Loucy (cell line): ENCODE measurements at regions not wholly inside any gene's neighbourhood (a gene's known extent, or its start where the extent isn't known, plus 50 kb on each side); places are given as distances from the start of the nearest gene placed in this dataset.

Experiments
- CTCF ChIP-seq: fragments of 200-600 bp; sonication (generic); conservative IDR thresholded peaks from 2 replicates; pipeline ENCODE4 v1.5.1; 2014; ENCODE audit warnings: mild to moderate bottlenecking, antibody characterized with exemption, low read length
- EZH2phosphoT487 ChIP-seq: fragments of 200-600 bp; IDR thresholded peaks from 2 replicates; pipeline ENCODE4 v1.6.1; 2018; ENCODE audit warnings: antibody characterized with exemption, mild to moderate bottlenecking, moderate library complexity, borderline replicate concordance

- TF ChIP-seq CTCF (no peak), EZH2phosphoT487 (no peak)
These were observed 781.9 kb downstream of the VRK1 start for GRCh38 chr14:97578982-97579548.
